B cell (primary cell): ENCODE measurements at regions not wholly inside any gene's neighbourhood (a gene's known extent, or its start where the extent isn't known, plus 50 kb on each side); places are given as distances from the start of the nearest gene placed in this dataset.

Experiments
- ATAC-seq: fragments of 200-7000 bp; cut with Tn5 transposase; one replicate; pipeline ENCODE4 v1.10.0; 2021; ENCODE audit warnings: low read depth, mild to moderate bottlenecking, moderate number of reproducible peaks, moderate library complexity
- CTCF ChIA-PET: fragments of 350-600 bp; sonication (Branson Sonifier 250); formaldehyde crosslinking; loops from one replicate; lab custom pipeline; 2021; ENCODE audit warnings: antibody characterized with exemption, inconsistent platforms; lab: Charles Lee
- POLR2A ChIA-PET: fragments of 350-600 bp; sonication (Branson Sonifier 250); formaldehyde crosslinking; loops from one replicate; lab custom pipeline; 2021; ENCODE audit warnings: antibody characterized with exemption; lab: Charles Lee
- DNase-seq: peaks from one replicate; pipeline ENCODE4 v3.0.0; 2013
- H2AFZ ChIP-seq: 2 replicates; pipeline ENCODE4 v1.6.1; 2012; ENCODE audit warnings: mild to moderate bottlenecking, low read depth, low read length; ENCODE audit not compliant: insufficient read depth, poor library complexity, severe bottlenecking
- H3K27ac ChIP-seq, 2 donors: 1 replicate in 1 of 2; 2 replicates in 1 of 2; pipeline ENCODE4 v1.5.1; 2012 to 2013; ENCODE audit warnings: low read length in 2 of 2, mild to moderate bottlenecking in 2 of 2, moderate library complexity in 1 of 2
- H3K27me3 ChIP-seq, 4 experiments: fragments of 200-600 bp in 1 of 4; sonication (generic) in 1 of 4; replicated peaks in 1 of 4; 1 replicate in 2 of 4; 2 replicates in 2 of 4; pipeline versions ENCODE4 v1.6.1 to v1.7.0; 2013 to 2016; ENCODE audit warnings: low read length in 3 of 4, mild to moderate bottlenecking in 2 of 4, mixed read lengths in 1 of 4, moderate library complexity in 1 of 4; ENCODE audit not compliant: insufficient read depth in 4 of 4, control insufficient read depth in 3 of 4; ENCODE audit errors: control extremely low read depth in 1 of 4
- H3K36me3 ChIP-seq, 2 experiments: replicated peaks in 1 of 2; 1 replicate in 1 of 2; 2 replicates in 1 of 2; pipeline versions ENCODE4 v1.6.1 to v1.7.1; 2013; ENCODE audit warnings: low read length in 1 of 2; ENCODE audit not compliant: insufficient read depth in 2 of 2, control insufficient read depth in 1 of 2; ENCODE audit errors: control extremely low read depth in 1 of 2, extremely low read depth in 1 of 2
- H3K4me1 ChIP-seq, 2 donors: fragments of 200-600 bp in 1 of 2; sonication (generic) in 1 of 2; 1 replicate in 1 of 2; 2 replicates in 1 of 2; pipeline versions ENCODE4 v1.5.1 to v1.6.1; 2013 to 2017; ENCODE audit warnings: low read length in 2 of 2; ENCODE audit not compliant: control insufficient read depth in 2 of 2, insufficient read depth in 2 of 2
- H3K4me2 ChIP-seq: replicated peaks from 2 replicates; pipeline ENCODE3; 2012; ENCODE audit warnings: mild to moderate bottlenecking, low read depth, low read length; ENCODE audit not compliant: poor library complexity, severe bottlenecking
- H3K4me3 ChIP-seq, 5 experiments: fragments of 200-600 bp in 1 of 5; sonication (generic) in 1 of 5; 1 replicate in 3 of 5; 2 replicates in 2 of 5; pipeline versions ENCODE4 v1.5.1 to v1.7.0; 2011 to 2016; ENCODE audit warnings: low read length in 4 of 5, mild to moderate bottlenecking in 4 of 5, low read depth in 2 of 5, control low read depth in 1 of 5, moderate library complexity in 1 of 5; ENCODE audit not compliant: insufficient read depth in 1 of 5; ENCODE audit errors: control extremely low read depth in 1 of 5, extremely low read depth in 1 of 5
- H3K79me2 ChIP-seq: fragments of 200-600 bp; sonication (generic); one replicate; pipeline ENCODE4 v1.6.0; 2016; ENCODE audit warnings: low read length; ENCODE audit not compliant: control insufficient read depth, insufficient read depth
- H3K9ac ChIP-seq: fragments of 200-600 bp; sonication (generic); 2 replicates; pipeline ENCODE4 v1.6.1; 2017; ENCODE audit warnings: mild to moderate bottlenecking, low read length, moderate library complexity
- H3K9me3 ChIP-seq, 3 donors: one replicate each; pipeline versions ENCODE4 v1.6.1 to v1.7.1; 2013; ENCODE audit warnings: low read length in 2 of 3; ENCODE audit not compliant: control insufficient read depth in 2 of 3, insufficient read depth in 1 of 3; ENCODE audit errors: control extremely low read depth in 1 of 3
- H4K20me1 ChIP-seq: 2 replicates; pipeline ENCODE4 v1.6.0; 2012; ENCODE audit warnings: mild to moderate bottlenecking, low read length; ENCODE audit not compliant: insufficient read depth, control insufficient read depth, poor library complexity, severe bottlenecking
- H3K27ac Mint-ChIP-seq: one replicate; pipeline ENCODE4 v1.8.0; 2021; ENCODE audit warnings: mixed read lengths
- H3K27me3 Mint-ChIP-seq: one replicate; pipeline ENCODE4 v1.8.0; 2021; ENCODE audit warnings: mixed read lengths
- H3K4me1 Mint-ChIP-seq: one replicate; pipeline ENCODE4 v1.8.0; 2021; ENCODE audit warnings: mixed read lengths
- H3K4me3 Mint-ChIP-seq: one replicate; pipeline ENCODE4 v1.8.0; 2021; ENCODE audit warnings: mixed read lengths
- H3K9me3 Mint-ChIP-seq: one replicate; pipeline ENCODE4 v1.8.0; 2022; ENCODE audit warnings: mixed read lengths; ENCODE audit not compliant: insufficient read depth
- EZH2 ChIP-seq: IDR thresholded peaks from 2 replicates; pipeline ENCODE4 v1.6.1; 2012; ENCODE audit warnings: borderline replicate concordance, low read depth, mild to moderate bottlenecking, moderate library complexity, low read length; ENCODE audit not compliant: insufficient read depth, poor library complexity, severe bottlenecking
- WGBS: methylation state at CpG from one replicate; pipeline ENCODE4 v1.1.5; 2013; ENCODE audit warnings: missing lambda C conversion rate; ENCODE audit not compliant: insufficient coverage; 5-methylcytosine and 5-hydroxymethylcytosine counted together
- intact Hi-C: fragments of 100-400 bp; cut with micrococcal nuclease; formaldehyde crosslinking; loops from one replicate; pipeline ENCODE4 v1.10.0; 2022
- TF ChIP-seq, protein P1 (sequence below): fragments of 200-600 bp; IDR thresholded peaks from one replicate; pipeline ENCODE4 v1.8.0; 2022; ENCODE audit warnings: antibody characterized with exemption, mild to moderate bottlenecking

- Mint-ChIP-seq H3K27me3 (no peaks in the 10 kb centered on the region), H3K9me3 (peaks cover 4% of the 10 kb centered on the region), H3K27ac (no peak overlapping the region), H3K4me1 (no peaks in the 10 kb centered on the region), H3K4me3 (no peak overlapping the region)
- no peak for TF ChIP-seq EZH2
- TF ChIP-seq, protein P1, sequence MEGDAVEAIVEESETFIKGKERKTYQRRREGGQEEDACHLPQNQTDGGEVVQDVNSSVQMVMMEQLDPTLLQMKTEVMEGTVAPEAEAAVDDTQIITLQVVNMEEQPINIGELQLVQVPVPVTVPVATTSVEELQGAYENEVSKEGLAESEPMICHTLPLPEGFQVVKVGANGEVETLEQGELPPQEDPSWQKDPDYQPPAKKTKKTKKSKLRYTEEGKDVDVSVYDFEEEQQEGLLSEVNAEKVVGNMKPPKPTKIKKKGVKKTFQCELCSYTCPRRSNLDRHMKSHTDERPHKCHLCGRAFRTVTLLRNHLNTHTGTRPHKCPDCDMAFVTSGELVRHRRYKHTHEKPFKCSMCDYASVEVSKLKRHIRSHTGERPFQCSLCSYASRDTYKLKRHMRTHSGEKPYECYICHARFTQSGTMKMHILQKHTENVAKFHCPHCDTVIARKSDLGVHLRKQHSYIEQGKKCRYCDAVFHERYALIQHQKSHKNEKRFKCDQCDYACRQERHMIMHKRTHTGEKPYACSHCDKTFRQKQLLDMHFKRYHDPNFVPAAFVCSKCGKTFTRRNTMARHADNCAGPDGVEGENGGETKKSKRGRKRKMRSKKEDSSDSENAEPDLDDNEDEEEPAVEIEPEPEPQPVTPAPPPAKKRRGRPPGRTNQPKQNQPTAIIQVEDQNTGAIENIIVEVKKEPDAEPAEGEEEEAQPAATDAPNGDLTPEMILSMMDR, result no peak
- Histone ChIP-seq H3K4me1 (no peaks in the 10 kb centered on the region), H3K27me3 (no peaks in the 10 kb centered on the region), H3K9me3 (peaks cover 0 to 24% (median 0%) of the 10 kb centered on the region in 3 donors), H3K27ac (no peak overlapping the region), H3K4me3 (no peak overlapping the region), H3K4me2 (no peak overlapping the region), H2AFZ (no peak overlapping the region), H3K9ac (no peak overlapping the region), H3K79me2 (no peaks in the 10 kb centered on the region), H4K20me1 (no peaks in the 10 kb centered on the region), H3K36me3 (no peaks in the 10 kb centered on the region)
- CTCF ChIA-PET, result no interaction called here
- intact Hi-C loops, result no loop called here
- WGBS, result 94% methylated on average over 9 of the region's 9 CpGs
- ATAC-seq (no peak), DNase-seq (no peak)
- POLR2A ChIA-PET, result no interaction called here
Measured at GRCh38 chr18:78792094-78792493, 187.5 kb upstream of the SALL3 start.

DNA sequence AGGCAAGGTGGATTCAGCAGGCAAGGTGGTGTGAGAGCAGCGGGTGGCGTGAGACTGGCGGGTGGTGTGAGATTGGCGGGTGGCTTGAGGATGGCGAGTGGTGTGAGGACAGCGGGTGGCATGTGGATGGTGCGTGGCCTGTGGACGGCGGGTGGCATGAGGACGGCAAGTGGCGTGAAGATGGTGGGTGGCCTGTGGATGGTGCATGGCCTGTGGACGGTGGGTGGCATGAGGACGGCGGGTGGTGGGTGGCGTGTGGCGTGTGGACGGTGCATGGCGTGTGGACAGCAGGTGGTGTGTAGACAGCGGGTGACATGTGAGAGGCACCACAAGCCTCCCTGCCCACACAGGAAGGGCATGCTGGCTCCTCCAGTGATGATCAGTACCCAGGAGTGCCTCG lies 186.9 kb upstream of the SALL3 start:
- H3K36me3 ChIP-seq, result no peaks in the 10 kb centered on the region
- H2AFZ ChIP-seq, result no peak overlapping the region
- no peaks in the 10 kb centered on the region for H3K27me3 ChIP-seq
- no peak for ATAC-seq
- H3K4me1 ChIP-seq, result no peaks in the 10 kb centered on the region
- H3K9ac ChIP-seq, result no peak overlapping the region
- Mint-ChIP-seq H3K9me3 (peaks cover 4% of the 10 kb centered on the region), H3K4me3 (no peak overlapping the region), H3K27ac (no peak overlapping the region), H3K27me3 (no peaks in the 10 kb centered on the region), H3K4me1 (no peaks in the 10 kb centered on the region)
- H3K4me3 ChIP-seq, result no peak overlapping the region
- peaks cover 0 to 29% (median 0%) of the 10 kb centered on the region in 3 donors for H3K9me3 ChIP-seq
- H3K4me2 ChIP-seq, result no peak overlapping the region
- ChIA-PET POLR2A (no interaction called here), CTCF (no interaction called here)
- no peak for TF ChIP-seq EZH2
- TF ChIP-seq, protein P1, result no peak
- no peak for DNase-seq
- H3K79me2 ChIP-seq, result no peaks in the 10 kb centered on the region
- H4K20me1 ChIP-seq, result no peaks in the 10 kb centered on the region
- 97% methylated on average over 17 of the region's 20 CpGs for WGBS
- intact Hi-C loops, result no loop called here
- no peak overlapping the region for H3K27ac ChIP-seq
